ENCODE measurements at regions not wholly inside any gene's neighbourhood (a gene's known extent, or its start where the extent isn't known, plus 50 kb on each side); places are given as distances from the start of the nearest gene placed in this dataset.
A peak's percentile ranks its signal among the peaks of the same experiment; 100 is the strongest.

DNA sequence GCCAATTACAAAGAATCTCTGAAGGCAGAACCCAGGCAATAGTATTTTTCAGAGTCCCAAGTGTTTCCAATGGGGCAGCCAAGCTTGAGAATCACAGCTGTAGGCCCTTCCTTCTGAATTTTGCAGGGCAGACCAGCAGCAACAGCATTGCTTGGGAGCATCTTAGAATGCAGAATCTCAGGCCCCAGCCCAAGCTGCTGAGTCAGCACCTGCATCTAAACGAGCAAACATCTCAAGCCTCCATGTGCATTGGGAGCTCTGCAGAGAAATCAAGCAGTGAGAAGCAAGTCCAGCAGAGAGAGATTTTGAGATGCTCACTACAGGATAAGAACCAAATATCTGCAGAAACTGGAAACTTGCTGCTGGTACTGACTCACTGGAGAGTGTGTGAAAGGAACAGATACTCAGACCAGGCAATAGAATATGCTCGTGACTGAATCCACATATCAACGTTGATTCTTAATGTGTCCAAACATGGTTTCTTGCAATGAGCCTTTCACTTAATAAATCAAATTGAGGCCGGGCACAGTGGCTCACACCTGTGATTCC, 81.5 kb upstream of the TNFSF11 start:
- TF ChIP-seq HOXB5 (CRISPR knock-in tag; IDR thresholded peaks at IDR 0.05) = no peak
- peak; percentile 81 for TF ChIP-seq MAFK (IDR thresholded peaks at IDR 0.05; ENCODE audit: partially characterized antibody)
- POLR2A ChIA-PET = no interaction called here
- Histone ChIP-seq H3K4me1 (peaks cover 1% of the 10 kb centered on the region; the same call in 1 of the 3 replicates), H3K4me2 (no peak overlapping the region), H3K27ac (no peak overlapping the region), H3K9me3 (no peaks in the 10 kb centered on the region), H3K4me3 (no peak overlapping the region)
- DNase-seq (ENCODE audit: low read depth in 1 of 2, low spot score in 1 of 2) = no peak
- WGBS (ENCODE audit: missing lambda C conversion rate) = 57% methylated on average over 4 of the region's 4 CpGs
- ATAC-seq = no peak
- FAIRE-seq = no peak
- CTCF ChIA-PET = no interaction called here

DNA sequence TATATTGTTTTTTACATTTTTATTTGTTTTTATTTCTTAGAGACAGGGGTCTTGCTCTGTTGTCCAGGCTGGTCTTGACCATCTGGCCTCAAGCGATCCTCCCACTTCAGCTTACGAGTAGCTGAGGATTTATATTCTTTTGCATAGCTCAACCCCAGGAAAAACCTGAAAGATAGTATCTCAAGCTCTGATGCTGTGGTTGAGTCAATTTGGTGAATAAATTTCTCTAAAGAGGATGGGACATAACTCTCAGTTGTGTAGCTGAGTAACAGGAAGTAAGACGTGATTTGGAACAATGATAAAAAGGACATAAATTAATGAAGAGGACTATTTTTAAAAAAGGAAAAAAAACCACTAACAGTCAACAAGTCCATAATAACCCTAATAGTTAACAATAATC, 79.8 kb upstream of the TNFSF11 start:
- FAIRE-seq = no peak
- ATAC-seq = no peak
- Histone ChIP-seq H3K4me2 (no peak overlapping the region), H3K27ac (no peak overlapping the region), H3K9me3 (no peaks in the 10 kb centered on the region), H3K4me1 (no peaks in the 10 kb centered on the region), H3K4me3 (no peak overlapping the region)
- no peak for DNase-seq (ENCODE audit: low read depth in 1 of 2, low spot score in 1 of 2)
- CTCF ChIA-PET = no interaction called here
- POLR2A ChIA-PET = no interaction called here
- no peak for TF ChIP-seq BHLHE40 (IDR thresholded peaks at IDR 0.05; ENCODE audit: low read depth, low read length)
- no peak for TF ChIP-seq POLR2A (IDR thresholded peaks at IDR 0.05; ENCODE audit: low read length)
- no peak for TF ChIP-seq RCOR1 (IDR thresholded peaks at IDR 0.05; ENCODE audit: low read depth, low read length)
- TF ChIP-seq, protein P1, sequence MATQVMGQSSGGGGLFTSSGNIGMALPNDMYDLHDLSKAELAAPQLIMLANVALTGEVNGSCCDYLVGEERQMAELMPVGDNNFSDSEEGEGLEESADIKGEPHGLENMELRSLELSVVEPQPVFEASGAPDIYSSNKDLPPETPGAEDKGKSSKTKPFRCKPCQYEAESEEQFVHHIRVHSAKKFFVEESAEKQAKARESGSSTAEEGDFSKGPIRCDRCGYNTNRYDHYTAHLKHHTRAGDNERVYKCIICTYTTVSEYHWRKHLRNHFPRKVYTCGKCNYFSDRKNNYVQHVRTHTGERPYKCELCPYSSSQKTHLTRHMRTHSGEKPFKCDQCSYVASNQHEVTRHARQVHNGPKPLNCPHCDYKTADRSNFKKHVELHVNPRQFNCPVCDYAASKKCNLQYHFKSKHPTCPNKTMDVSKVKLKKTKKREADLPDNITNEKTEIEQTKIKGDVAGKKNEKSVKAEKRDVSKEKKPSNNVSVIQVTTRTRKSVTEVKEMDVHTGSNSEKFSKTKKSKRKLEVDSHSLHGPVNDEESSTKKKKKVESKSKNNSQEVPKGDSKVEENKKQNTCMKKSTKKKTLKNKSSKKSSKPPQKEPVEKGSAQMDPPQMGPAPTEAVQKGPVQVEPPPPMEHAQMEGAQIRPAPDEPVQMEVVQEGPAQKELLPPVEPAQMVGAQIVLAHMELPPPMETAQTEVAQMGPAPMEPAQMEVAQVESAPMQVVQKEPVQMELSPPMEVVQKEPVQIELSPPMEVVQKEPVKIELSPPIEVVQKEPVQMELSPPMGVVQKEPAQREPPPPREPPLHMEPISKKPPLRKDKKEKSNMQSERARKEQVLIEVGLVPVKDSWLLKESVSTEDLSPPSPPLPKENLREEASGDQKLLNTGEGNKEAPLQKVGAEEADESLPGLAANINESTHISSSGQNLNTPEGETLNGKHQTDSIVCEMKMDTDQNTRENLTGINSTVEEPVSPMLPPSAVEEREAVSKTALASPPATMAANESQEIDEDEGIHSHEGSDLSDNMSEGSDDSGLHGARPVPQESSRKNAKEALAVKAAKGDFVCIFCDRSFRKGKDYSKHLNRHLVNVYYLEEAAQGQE (IDR thresholded peaks at IDR 0.05) = no peak
- TF ChIP-seq, protein P2, sequence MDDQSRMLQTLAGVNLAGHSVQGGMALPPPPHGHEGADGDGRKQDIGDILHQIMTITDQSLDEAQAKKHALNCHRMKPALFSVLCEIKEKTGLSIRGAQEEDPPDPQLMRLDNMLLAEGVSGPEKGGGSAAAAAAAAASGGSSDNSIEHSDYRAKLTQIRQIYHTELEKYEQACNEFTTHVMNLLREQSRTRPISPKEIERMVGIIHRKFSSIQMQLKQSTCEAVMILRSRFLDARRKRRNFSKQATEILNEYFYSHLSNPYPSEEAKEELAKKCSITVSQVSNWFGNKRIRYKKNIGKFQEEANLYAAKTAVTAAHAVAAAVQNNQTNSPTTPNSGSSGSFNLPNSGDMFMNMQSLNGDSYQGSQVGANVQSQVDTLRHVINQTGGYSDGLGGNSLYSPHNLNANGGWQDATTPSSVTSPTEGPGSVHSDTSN (IDR thresholded peaks at IDR 0.05) = no peak
- TF ChIP-seq RAD21 (conservative IDR thresholded peaks at IDR 0.05 in 1 of 2, IDR thresholded peaks at IDR 0.05 in 1 of 2) = no peak
- no peak for TF ChIP-seq ZSCAN20 (CRISPR knock-in tag; IDR thresholded peaks at IDR 0.05)
- TF ChIP-seq CHD4 (IDR thresholded peaks at IDR 0.05; ENCODE audit: borderline replicate concordance) = no peak
- 71% methylated on average over 3 of the region's 3 CpGs for WGBS (ENCODE audit: missing lambda C conversion rate)

DNA sequence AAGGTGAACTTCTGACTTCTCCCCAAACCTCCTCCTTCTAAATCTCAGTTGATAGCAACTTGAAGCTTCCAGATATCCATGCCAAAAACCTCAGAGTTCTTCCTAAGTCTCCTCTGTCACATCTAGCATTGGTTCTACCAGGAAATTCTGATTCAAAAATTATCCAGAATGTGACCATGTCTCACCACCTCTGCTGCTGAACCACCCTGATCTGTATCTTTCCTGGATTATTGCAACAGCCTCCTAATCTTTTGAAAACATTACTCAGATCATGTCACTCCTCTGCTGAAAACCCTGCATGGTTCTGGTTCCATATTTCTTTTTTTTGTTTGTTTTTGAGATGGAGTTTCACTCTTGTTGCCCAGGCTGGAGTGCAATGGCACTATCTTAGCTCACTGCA, 78.7 kb upstream of the TNFSF11 start:
- no peak overlapping the region for H3K4me3 ChIP-seq
- no peak overlapping the region for H3K27ac ChIP-seq
- no peaks in the 10 kb centered on the region for H3K9me3 ChIP-seq
- CTCF ChIA-PET = no interaction called here
- POLR2A ChIA-PET = no interaction called here
- DNase-seq (ENCODE audit: low read depth in 1 of 2, low spot score in 1 of 2) = no peak
- no peaks in the 10 kb centered on the region for H3K4me1 ChIP-seq
- no peak for FAIRE-seq
- no peak overlapping the region for H3K4me2 ChIP-seq
- ATAC-seq = no peak
- TF ChIP-seq CHD4 (IDR thresholded peaks at IDR 0.05; ENCODE audit: borderline replicate concordance) = no peak
- no peak for TF ChIP-seq RFX5 (IDR thresholded peaks at IDR 0.05)
- no peak for TF ChIP-seq NFE2L2 (conservative IDR thresholded peaks at IDR 0.05; ENCODE audit: low read length)
- TF ChIP-seq, protein P2 (IDR thresholded peaks at IDR 0.05) = no peak
- no peak for TF ChIP-seq CBX8 (IDR thresholded peaks at IDR 0.05)
- TF ChIP-seq, protein P3, sequence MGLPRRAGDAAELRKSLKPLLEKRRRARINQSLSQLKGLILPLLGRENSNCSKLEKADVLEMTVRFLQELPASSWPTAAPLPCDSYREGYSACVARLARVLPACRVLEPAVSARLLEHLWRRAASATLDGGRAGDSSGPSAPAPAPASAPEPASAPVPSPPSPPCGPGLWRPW (IDR thresholded peaks at IDR 0.05) = no peak
- TF ChIP-seq ESRRA (IDR thresholded peaks at IDR 0.05; ENCODE audit: borderline replicate concordance, low read length) = no peak
- no peak for TF ChIP-seq EP300 (IDR thresholded peaks at IDR 0.05)
- no peak for TF ChIP-seq MYC (IDR thresholded peaks at IDR 0.05; ENCODE audit: borderline replicate concordance, low read length)
- no peak for TF ChIP-seq NR3C1 (IDR thresholded peaks at IDR 0.05)
- no peak for TF ChIP-seq FOXS1 (CRISPR knock-in tag; IDR thresholded peaks at IDR 0.05)
- TF ChIP-seq RNF2 (IDR thresholded peaks at IDR 0.05; ENCODE audit: borderline replicate concordance, low read depth) = no peak
- TF ChIP-seq, protein P4, sequence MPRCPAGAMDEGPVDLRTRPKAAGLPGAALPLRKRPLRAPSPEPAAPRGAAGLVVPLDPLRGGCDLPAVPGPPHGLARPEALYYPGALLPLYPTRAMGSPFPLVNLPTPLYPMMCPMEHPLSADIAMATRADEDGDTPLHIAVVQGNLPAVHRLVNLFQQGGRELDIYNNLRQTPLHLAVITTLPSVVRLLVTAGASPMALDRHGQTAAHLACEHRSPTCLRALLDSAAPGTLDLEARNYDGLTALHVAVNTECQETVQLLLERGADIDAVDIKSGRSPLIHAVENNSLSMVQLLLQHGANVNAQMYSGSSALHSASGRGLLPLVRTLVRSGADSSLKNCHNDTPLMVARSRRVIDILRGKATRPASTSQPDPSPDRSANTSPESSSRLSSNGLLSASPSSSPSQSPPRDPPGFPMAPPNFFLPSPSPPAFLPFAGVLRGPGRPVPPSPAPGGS (IDR thresholded peaks at IDR 0.05) = no peak
- TF ChIP-seq EHF (CRISPR knock-in tag; IDR thresholded peaks at IDR 0.05) = no peak
- no peak for TF ChIP-seq TP53 (CRISPR knock-in tag; IDR thresholded peaks at IDR 0.05)
- no peak for TF ChIP-seq RARB (CRISPR knock-in tag; IDR thresholded peaks at IDR 0.05)
